Fibroblast of lung (primary cell): ENCODE measurements at regions not wholly inside any gene's neighbourhood (a gene's known extent, or its start where the extent isn't known, plus 50 kb on each side); places are given as distances from the start of the nearest gene placed in this dataset.

Experiments used
- DNase-seq, 2 donors: peaks; one replicate each; pipeline versions ENCODE4 v3.0.0 to v3.0.0-alpha.2; 2010; ENCODE audit warnings: low read depth in 2 of 2
- H2AFZ ChIP-seq: 2 replicates; pipeline ENCODE4 v1.5.1; 2012; ENCODE audit warnings: low read length, control low read depth, inconsistent platforms
- H3K27ac ChIP-seq: 2 replicates; pipeline ENCODE4 v1.5.1; 2011; ENCODE audit warnings: low read length, control low read depth; ENCODE audit not compliant: insufficient read depth
- H3K27me3 ChIP-seq: 2 replicates; pipeline ENCODE4 v1.5.1; 2011; ENCODE audit warnings: mild to moderate bottlenecking, low read length; ENCODE audit not compliant: control insufficient read depth, insufficient read depth
- H3K36me3 ChIP-seq: 2 replicates; pipeline ENCODE4 v1.5.1; 2011; ENCODE audit warnings: low read length; ENCODE audit not compliant: control insufficient read depth, insufficient read depth
- H3K4me1 ChIP-seq: 2 replicates; pipeline ENCODE4 v1.5.1; 2011; ENCODE audit warnings: low read length; ENCODE audit not compliant: control insufficient read depth, insufficient read depth; ENCODE audit errors: extremely low read depth
- H3K4me2 ChIP-seq: 2 replicates; pipeline ENCODE4 v1.5.1; 2011; ENCODE audit warnings: low read length, control low read depth; ENCODE audit not compliant: insufficient read depth; ENCODE audit errors: extremely low read depth
- H3K4me3 ChIP-seq, 4 experiments: fragments of 200-600 bp in 1 of 4; sonication (generic) in 1 of 4; replicated peaks in 1 of 4; 2 replicates each; pipeline ENCODE4 v1.5.1; 2011 to 2016; ENCODE audit warnings: low read length in 4 of 4, low read depth in 3 of 4, mild to moderate bottlenecking in 3 of 4, control low read depth in 2 of 4, inconsistent platforms in 1 of 4, mixed read lengths in 1 of 4; ENCODE audit not compliant: insufficient read depth in 1 of 4; ENCODE audit errors: control extremely low read depth in 1 of 4
- H3K79me2 ChIP-seq: 2 replicates; pipeline ENCODE4 v1.5.1; 2012; ENCODE audit warnings: mild to moderate bottlenecking, low read length, inconsistent platforms; ENCODE audit not compliant: control insufficient read depth, insufficient read depth
- H3K9ac ChIP-seq: 2 replicates; pipeline ENCODE4 v1.5.1; 2011; ENCODE audit warnings: mild to moderate bottlenecking, low read length, control low read depth; ENCODE audit not compliant: insufficient read depth
- H3K9me3 ChIP-seq: 2 replicates; pipeline ENCODE4 v1.5.1; 2012; ENCODE audit warnings: low read depth, low read length; ENCODE audit not compliant: control insufficient read depth, insufficient read depth
- H4K20me1 ChIP-seq: 2 replicates; pipeline ENCODE4 v1.5.1; 2011; ENCODE audit warnings: low read length; ENCODE audit not compliant: control insufficient read depth, insufficient read depth; ENCODE audit errors: extremely low read depth
- EZH2 ChIP-seq: IDR thresholded peaks from 2 replicates; pipeline ENCODE4 v1.5.1; 2012; ENCODE audit warnings: low read length, control low read depth, mild to moderate bottlenecking; ENCODE audit errors: missing control alignments
- TF ChIP-seq, protein P1 (sequence below), 2 donors: IDR thresholded peaks in 1 of 2; conservative IDR thresholded peaks in 1 of 2; 1 replicate in 1 of 2; 2 replicates in 1 of 2; pipeline ENCODE4 v1.5.1; 2011 to 2012; ENCODE audit warnings: low read length in 2 of 2, control low read depth in 1 of 2, inconsistent platforms in 1 of 2, low read depth in 1 of 2, mild to moderate bottlenecking in 1 of 2

GRCh38 chr10:130512936-130513335 lies 376.7 kb downstream of the GLRX3 start:
- Histone ChIP-seq H3K36me3 (no peaks in the 10 kb centered on the region), H3K4me3 (no peak overlapping the region), H4K20me1 (no peaks in the 10 kb centered on the region), H2AFZ (no peak overlapping the region), H3K9ac (no peak overlapping the region), H3K79me2 (no peaks in the 10 kb centered on the region), H3K4me2 (no peak overlapping the region), H3K27me3 (no peaks in the 10 kb centered on the region), H3K27ac (no peak overlapping the region), H3K4me1 (no peaks in the 10 kb centered on the region), H3K9me3 (no peaks in the 10 kb centered on the region)
- no peak for DNase-seq
- no peak for TF ChIP-seq EZH2
- TF ChIP-seq, protein P1, sequence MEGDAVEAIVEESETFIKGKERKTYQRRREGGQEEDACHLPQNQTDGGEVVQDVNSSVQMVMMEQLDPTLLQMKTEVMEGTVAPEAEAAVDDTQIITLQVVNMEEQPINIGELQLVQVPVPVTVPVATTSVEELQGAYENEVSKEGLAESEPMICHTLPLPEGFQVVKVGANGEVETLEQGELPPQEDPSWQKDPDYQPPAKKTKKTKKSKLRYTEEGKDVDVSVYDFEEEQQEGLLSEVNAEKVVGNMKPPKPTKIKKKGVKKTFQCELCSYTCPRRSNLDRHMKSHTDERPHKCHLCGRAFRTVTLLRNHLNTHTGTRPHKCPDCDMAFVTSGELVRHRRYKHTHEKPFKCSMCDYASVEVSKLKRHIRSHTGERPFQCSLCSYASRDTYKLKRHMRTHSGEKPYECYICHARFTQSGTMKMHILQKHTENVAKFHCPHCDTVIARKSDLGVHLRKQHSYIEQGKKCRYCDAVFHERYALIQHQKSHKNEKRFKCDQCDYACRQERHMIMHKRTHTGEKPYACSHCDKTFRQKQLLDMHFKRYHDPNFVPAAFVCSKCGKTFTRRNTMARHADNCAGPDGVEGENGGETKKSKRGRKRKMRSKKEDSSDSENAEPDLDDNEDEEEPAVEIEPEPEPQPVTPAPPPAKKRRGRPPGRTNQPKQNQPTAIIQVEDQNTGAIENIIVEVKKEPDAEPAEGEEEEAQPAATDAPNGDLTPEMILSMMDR (conservative IDR thresholded peaks at IDR 0.05 in 1 of 2, IDR thresholded peaks at IDR 0.05 in 1 of 2; ENCODE audit: low read depth in 1 of 2, low read length in 2 of 2), result no peak

GRCh38 chr10:130513686-130514476 lies 377.7 kb downstream of the GLRX3 start:
- no peaks in the 10 kb centered on the region for H3K9me3 ChIP-seq
- no peaks in the 10 kb centered on the region for H4K20me1 ChIP-seq
- no peaks in the 10 kb centered on the region for H3K79me2 ChIP-seq
- H3K4me2 ChIP-seq, result no peak overlapping the region
- TF ChIP-seq, protein P1 (conservative IDR thresholded peaks at IDR 0.05 in 1 of 2, IDR thresholded peaks at IDR 0.05 in 1 of 2; ENCODE audit: low read depth in 1 of 2, low read length in 2 of 2), result no peak
- TF ChIP-seq EZH2, result no peak
- H3K9ac ChIP-seq, result no peak overlapping the region
- no peak for DNase-seq
- no peaks in the 10 kb centered on the region for H3K4me1 ChIP-seq
- no peak overlapping the region for H3K4me3 ChIP-seq
- H3K27me3 ChIP-seq, result no peaks in the 10 kb centered on the region
- H3K27ac ChIP-seq, result no peak overlapping the region
- H3K36me3 ChIP-seq, result no peaks in the 10 kb centered on the region
- no peak overlapping the region for H2AFZ ChIP-seq

- Histone ChIP-seq H3K79me2 (no peaks in the 10 kb centered on the region), H3K4me1 (no peaks in the 10 kb centered on the region), H3K27me3 (no peaks in the 10 kb centered on the region), H2AFZ (no peak overlapping the region), H4K20me1 (no peaks in the 10 kb centered on the region), H3K36me3 (no peaks in the 10 kb centered on the region), H3K9me3 (no peaks in the 10 kb centered on the region), H3K4me2 (no peak overlapping the region), H3K9ac (no peak overlapping the region), H3K4me3 (no peak overlapping the region), H3K27ac (no peak overlapping the region)
- TF ChIP-seq, protein P1 (conservative IDR thresholded peaks at IDR 0.05 in 1 of 2, IDR thresholded peaks at IDR 0.05 in 1 of 2; ENCODE audit: low read depth in 1 of 2, low read length in 2 of 2), result no peak
- TF ChIP-seq EZH2, result no peak
- no peak for DNase-seq
Measured at GRCh38 chr10:130515670-130516069, 379.5 kb downstream of the GLRX3 start.
